ENCODE measurements at regions not wholly inside any gene's neighbourhood (a gene's known extent, or its start where the extent isn't known, plus 50 kb on each side); places are given as distances from the start of the nearest gene placed in this dataset.
"Not testable (repeated sequence)": the region's sequence is repeated elsewhere in the genome, so short reads cannot be mapped to it uniquely, and the experiment has no call there.

DNA sequence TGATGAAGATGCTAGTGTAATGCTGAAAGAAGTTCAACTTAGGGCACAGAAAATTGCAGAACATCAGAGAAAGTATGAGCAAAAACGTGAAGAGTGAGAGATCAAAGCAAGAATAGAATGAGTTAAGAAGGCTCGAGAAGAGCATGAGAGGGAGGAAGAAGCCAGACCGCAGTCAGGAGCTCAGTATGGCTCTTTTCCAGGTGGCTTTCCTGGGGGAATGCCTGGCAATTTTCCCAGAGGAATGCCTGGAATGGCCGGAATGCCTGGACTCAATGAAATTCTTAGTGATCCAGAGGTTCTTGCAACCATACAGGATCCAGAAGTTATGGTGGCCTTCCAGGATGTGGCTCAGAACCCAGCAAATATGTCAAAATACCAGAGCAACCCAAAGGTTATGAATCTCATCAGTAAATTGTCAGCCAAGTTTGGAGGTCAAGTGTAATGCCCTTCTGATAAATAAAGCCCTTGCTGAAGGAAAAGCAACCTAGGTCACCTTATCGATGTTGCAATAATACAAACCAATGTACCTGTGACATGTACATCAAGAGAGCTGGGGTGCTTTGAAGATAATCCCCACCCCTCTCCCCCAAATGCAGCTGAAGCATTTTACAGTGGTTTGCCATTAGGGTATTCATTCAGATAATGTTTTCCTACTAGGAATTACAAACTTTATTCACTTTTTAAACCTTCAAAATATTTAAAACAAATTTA lies 277.9 kb downstream of the LPIN1 start:
- not testable (repeated sequence) for DNase-seq (ENCODE audit: low read depth in 2 of 2)

DNA sequence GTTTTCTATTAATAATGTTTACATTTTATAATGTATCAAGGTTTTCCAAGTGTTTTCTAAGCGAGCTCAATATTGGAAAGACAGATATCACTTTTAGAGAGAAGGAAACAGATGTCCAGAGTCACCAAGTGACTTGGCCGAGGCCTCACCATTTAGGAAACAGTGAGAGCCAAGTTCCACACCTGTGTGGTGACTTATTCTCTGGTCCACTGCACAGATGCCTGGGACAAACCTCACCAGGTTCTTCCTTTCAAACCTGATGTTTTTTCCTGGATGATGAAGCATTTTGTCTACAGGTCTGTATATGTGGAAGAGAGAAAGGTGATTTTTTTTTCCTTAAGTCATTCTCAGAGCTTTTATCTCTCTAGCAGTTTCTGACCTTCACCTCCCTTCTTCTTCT lies 280.7 kb downstream of the LPIN1 start:
- DNase-seq (ENCODE audit: low read depth in 2 of 2): no peak

DNA sequence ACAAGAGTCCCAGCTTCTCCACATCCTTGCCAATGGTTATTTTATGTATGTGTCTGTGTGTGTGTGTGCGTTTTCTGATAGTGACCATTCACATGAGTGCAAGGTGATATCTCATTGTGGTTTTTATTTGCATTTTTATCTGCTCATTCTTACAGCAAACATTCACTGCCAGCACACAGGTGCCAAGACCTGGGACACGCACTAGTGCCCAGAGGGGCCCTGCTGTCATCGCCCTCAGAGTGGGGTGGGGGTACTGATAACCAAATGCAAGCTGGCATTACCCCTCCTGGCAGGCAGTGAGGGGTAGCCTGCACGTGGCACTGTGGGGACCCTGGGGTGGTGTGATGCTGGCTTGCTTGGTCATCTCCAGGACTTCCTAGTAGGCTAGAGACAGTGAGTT lies 285.4 kb downstream of the LPIN1 start:
- no peak for DNase-seq (ENCODE audit: low read depth in 2 of 2)

DNA sequence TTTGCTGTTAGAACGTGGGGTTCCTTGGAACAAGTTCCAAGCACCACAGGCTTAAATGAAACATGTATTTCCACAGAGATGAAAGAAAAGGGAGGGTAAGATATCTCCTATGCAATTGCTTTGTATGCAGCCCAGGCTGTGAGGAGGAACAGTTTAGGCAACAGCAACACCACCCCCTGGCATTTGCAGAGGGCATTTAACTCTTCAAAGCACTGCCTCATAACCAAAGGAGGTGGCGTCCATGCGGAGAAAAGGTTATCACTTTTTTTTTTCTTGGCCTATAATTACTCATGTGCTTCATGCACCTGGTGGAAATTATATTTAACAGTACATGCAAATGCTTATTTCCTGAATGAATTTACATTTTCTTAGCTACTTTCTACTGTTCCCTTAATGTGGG lies 286.0 kb downstream of the LPIN1 start:
- DNase-seq (ENCODE audit: low read depth in 2 of 2): no peak

DNA sequence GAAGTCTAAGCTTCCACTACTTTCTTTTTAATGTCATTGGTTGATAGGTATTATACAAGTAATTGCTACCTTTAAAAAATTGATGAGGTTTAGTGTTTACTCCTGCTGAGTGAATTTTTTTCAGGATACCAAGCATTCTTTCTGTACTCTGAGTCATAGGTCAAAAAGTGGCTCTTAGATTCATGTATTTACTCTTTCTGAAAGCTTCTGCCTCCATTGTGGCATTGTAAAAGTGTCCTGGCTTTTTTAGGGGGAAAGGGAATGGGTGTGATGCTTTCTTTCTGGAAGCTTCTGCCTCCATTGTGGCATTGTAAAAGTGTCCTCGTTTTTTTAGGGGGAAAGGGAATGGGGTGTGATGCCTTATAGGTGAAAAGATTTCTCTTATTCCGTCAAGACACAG lies 286.5 kb downstream of the LPIN1 start:
- DNase-seq (ENCODE audit: low read depth in 2 of 2): no peak

DNA sequence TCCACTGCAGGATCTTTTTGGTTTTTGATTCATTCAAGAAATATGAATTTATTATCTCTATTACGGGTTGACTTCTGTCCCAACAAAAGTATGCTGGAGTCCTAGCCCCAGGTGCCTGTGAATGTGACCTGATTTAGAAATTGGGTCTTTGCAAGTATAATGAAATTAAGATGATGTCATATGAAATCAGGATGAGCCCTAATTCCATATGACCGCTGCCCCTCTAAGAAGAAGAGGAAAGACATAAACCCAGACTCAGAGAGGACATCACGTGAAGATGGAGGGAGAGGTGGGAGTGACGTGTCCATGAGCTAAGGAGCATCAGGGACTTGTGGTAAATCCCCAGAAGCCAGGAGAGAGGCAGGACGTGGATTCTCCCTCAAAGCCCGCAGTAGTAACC lies 287.1 kb downstream of the LPIN1 start:
- no peak for DNase-seq (ENCODE audit: low read depth in 2 of 2)

DNA sequence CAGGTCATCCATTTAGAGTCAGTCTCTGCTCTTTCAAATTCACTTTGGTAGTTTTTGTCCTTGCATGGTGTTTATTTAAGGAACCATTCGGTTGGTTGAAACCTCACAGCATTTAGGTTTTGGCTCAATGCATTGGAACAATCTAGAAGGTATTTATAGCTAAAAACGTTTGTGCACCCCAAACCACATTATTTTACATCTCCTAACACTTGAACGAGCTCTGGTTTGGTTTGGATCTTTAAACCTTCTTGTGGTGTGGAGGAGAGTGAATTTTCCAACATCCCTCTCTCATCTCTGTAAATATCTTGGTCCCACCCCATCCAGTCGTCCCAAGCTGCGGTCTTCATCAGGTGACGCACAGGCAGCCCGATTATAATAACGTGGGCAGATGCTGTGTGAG lies 287.9 kb downstream of the LPIN1 start:
- DNase-seq (ENCODE audit: low read depth in 2 of 2): no peak

DNA sequence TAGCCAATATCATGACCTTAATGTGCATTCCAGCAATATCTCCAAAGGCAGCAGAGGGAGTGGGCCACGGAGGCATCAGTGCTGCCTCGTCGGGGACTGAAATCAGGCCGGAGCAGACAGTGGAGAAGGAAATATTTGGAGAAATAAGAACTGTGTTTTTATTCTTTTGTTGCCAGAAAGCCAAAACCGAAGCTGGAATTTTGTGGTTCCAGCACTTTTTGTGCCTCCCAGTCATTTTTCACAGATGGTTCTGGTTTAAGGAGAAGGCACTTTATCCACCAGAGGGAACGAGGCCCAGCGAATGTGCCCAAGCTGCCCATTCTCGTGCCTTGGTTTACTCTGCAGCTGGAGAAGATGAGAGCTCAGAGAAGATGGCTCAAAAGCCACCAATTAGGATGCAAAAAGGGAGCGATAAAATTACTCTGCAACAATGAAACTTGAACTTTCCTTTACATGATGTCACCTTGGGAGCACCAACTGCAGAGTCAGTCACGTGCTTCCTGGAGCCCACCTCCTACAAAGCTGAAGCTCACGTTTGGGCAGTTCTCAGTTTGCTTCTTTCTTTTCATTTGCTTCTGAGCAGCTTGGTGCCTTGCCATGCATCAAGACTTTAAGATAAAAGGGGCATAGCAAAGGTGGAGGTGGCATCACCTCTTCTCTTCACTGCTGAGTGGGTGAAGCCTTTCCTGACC lies 288.7 kb downstream of the LPIN1 start:
- no peak for DNase-seq (ENCODE audit: low read depth in 2 of 2)

DNA sequence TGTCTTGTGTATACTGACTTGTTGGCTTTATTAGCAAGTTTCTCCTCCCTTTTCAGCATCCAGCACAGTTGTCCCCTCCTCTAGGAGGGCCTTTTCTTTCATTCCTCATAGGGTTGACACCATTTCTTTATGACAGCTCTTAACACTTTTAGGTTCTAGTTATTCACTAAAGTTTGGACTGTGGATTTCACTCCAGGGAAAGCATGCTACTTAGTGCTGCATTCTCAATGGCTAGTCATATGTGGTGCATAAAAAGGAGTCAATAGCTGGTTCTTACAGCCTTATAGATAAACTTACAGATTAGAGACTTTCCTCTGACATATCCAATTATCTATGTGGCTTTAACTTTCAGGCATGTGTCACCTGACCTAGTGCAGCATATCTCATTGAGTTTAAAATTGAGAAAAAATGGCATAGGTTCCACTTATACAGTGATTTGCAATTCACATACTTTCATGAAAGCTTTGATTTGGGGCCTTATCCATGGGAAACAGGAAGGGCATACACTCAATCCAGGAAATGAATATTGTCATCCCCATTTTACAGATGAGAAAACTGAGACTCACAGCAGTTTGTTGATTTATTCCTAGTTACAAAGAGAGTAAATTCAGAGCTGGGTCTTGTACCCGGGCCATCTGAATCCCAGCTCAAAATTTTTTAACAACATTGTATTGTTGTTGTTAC lies 289.7 kb downstream of the LPIN1 start:
- DNase-seq (ENCODE audit: low read depth in 2 of 2): no peak

DNA sequence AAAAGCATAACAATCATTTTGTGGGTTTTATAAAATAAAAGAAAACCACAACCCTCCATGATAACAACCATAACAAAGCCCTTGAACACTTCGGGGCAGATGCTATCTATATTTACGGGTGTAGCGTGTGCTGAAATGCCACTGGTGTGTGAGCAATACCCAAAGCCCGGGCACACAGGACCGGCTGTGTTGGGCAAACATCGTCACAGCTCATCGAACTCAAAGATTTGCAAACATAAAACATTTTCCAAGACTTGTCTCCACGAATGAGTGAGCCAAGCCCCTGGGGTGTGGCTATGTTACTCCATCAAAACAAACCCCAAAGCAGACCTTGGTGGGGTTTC lies 290.2 kb downstream of the LPIN1 start:
- no peak for DNase-seq (ENCODE audit: low read depth in 2 of 2)

DNA sequence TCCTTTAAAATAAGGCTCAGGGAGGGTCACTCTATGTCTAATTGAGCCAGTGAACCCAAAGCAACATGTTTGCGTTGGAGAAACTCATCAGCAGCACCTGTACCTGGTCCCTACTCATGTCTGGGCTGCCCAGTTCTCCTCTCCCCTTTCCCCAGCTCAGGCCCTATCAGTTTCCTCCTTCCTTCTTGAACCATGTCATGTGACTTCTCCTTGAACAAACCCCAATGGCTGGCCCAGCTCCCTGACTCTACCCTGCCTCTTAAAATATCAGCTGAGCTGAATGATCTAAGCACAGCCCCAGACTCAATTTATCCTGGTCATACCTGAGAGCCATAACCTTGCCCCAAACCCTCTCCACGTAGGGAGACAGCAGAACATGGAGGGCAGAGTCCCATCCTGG lies 290.9 kb downstream of the LPIN1 start:
- no peak for DNase-seq (ENCODE audit: low read depth in 2 of 2)

DNA sequence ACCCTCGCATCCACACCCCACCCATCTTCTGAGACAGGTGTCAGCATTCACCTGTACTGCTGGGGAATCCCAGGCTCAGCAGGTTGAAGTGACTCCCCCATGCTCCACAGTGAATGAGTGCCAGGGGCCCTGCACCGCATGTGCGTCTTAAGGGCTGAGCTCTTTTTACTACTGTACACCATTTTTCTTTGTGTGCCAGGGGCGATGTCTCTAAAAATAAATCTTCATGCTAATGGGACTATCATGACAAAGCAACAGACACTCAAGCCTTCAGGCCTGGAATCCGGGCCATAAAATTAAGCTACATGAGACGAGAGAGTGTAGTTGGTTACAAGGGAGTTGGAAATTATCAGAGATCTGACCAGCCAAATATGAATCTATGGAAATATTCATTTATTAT lies 294.8 kb downstream of the LPIN1 start:
- no peak for DNase-seq (ENCODE audit: low read depth in 2 of 2)

DNA sequence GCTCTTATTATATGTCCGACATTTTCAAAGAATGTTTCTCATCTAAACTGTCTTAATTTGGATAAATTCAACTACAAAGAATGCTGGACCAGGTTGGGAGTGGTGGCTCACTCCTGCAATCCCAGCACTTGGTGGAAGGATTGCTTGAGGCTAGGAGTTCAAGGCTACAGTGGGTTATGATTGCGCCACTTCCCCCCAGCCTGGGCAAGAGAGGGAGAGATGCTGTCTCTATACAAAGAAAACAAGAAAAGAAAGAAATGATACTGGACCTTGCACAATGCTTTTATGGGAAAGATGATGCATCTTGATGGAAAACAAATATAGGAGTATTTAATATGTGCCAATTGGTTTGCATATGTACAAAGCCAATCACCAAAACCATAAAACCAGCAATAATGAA lies 296.7 kb downstream of the LPIN1 start:
- DNase-seq (ENCODE audit: low read depth in 2 of 2): no peak

DNA sequence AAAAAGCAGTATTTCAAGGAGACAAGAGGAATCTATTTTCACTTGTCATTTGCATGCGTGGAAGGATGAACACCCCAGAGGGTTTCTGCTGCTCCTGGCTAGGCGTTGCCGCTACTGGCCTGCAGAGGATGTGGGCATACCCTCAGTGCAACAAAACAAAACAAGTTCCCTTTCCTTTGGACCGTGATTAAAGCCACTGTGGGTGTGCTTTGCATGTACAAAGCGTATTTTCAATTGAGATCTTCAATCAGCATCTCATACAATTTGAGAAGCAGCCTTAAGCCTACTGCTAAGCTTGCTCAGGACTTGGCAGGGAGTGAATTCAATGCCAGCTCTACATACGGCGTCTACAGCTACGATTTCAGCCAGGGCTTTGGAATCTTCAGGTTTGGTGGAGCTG lies 298.4 kb downstream of the LPIN1 start:
- no peak for DNase-seq (ENCODE audit: low read depth in 2 of 2)

DNA sequence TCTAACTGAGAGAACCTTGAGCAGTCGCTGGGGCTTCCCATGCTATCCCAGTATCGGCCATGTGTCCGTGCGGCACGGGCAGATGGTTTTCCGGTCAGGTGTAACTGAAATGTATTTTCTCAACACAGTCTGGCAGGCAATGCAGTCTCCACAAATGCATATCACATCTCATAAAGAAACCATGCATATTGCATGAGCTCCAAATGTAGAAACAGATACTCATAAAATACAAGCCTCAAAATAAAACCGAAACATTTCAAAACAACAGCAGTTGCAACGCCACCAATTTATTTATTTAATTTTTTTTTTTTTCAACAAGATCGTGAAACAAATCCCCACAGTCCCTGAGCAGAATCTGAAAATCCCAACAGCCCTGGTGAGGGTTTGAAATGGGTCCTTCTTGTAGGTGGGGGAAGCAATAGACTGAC lies 299.4 kb downstream of the LPIN1 start:
- DNase-seq (ENCODE audit: low read depth in 2 of 2): no peak

DNA sequence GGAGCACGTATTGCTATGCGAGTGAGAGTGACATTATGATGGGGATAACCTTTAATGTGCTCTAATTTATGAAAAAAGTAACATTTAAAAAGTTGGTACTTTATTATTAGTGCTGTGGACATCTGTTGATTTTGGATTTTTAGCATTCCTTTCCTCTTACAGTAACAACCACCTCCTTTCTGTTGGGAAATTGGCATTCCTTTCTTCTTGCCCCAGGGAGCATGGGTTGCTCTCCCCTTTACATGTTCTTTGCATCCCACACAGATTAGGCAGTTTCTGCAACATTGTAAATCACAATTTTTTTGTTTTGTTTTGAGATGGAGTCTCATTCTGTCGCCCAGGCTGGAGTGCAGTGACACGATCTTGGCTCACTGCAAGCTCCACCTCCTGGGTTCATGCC lies 300.2 kb downstream of the LPIN1 start:
- no peak for DNase-seq (ENCODE audit: low read depth in 2 of 2)

DNA sequence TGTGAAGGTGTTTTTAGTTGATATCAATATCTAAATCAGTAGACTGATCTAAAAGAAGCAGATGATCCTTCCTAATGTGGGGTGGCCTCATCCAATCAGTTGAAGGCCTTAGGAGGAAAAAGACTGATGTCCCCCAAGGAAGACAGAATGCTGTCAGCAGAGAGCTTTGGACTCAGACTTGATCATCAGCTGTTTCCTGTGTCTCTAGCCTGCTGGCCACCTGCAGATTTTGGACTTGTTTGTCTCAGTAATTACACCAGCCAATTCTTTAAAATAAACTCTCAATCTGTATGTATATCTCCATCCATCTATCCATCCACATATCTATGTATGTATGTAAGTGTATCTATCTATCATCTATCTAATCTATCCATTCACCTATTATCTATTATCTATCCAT lies 301.3 kb downstream of the LPIN1 start:
- no peak for DNase-seq (ENCODE audit: low read depth in 2 of 2)

DNA sequence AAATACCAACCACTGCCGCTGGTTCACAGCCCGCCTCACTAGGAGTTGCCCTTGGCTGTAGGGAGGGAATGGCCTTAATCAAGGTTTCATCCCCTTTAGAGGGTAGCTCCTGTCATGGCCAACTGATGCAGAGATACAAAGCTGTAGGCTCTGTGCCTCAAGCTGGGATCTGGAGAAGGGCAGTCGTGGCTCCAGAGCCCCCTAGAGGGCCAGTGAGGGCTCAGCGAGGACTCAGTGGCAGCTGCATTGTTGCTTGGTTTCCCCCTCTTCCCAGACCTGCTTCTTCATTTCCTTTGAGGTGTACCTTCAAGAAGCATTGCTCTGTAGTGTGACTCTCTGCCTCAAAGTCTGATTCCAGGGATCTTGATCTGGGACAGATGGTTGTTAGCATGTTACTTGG lies 302.1 kb downstream of the LPIN1 start:
- no peak for DNase-seq (ENCODE audit: low read depth in 2 of 2)

DNA sequence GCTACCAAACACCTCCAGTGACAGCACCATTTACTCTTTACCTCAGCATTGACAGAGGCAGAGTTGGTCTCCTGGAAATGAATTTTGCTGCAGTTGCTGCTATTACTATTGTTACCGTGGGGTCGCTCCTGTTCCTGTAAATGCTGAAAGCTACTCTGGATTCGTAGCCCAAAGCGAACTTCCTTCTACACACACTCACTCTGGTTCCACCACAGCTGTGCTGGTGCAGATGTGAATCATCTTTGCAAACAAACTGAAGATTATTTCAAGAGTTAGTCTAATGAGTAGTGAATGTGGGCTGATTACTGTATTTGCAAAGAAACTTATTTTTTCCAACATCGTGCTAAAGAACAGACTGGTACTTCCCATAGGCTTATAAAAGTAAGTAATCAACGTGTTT lies 304.0 kb downstream of the LPIN1 start:
- no peak for DNase-seq (ENCODE audit: low read depth in 2 of 2)

DNA sequence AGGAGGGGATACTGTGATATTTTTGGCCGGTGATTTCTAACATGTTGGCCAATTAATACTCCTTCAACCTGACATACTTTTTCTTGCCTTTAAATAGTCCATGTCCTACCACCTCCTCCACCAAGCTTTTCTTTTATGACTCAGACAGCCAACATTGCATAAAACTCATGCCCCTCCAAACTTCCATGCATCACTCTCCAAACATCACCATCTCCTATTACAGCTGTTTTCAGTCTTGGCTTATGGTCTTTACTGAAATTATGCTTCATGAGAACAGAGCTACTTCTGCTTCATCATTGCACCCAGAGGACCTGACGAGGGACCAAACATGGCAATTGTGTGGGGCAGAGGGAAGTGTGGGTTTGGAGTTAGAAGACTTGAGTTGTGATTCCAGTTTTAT lies 305.4 kb downstream of the LPIN1 start:
- no peak for DNase-seq (ENCODE audit: low read depth in 2 of 2)

DNA sequence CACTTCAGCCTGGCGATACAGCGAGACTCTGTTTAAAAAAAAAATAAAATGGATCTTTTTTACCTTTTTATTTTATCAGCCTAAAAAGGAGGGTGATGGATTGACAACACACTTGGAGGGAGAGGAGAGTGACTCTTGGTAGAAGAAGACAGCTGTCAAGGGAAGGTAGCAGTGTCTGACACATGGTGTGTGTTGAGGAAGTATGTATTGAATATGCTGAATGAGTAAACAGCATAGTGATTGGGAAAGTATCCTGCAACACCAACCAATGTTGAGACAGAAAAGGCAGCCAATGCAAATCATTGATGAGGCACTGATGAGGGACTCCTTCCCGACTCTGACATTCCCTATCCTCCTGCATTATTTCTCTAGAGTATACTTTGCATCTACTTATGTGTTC lies 306.4 kb downstream of the LPIN1 start:
- no peak for DNase-seq (ENCODE audit: low read depth in 2 of 2)

DNA sequence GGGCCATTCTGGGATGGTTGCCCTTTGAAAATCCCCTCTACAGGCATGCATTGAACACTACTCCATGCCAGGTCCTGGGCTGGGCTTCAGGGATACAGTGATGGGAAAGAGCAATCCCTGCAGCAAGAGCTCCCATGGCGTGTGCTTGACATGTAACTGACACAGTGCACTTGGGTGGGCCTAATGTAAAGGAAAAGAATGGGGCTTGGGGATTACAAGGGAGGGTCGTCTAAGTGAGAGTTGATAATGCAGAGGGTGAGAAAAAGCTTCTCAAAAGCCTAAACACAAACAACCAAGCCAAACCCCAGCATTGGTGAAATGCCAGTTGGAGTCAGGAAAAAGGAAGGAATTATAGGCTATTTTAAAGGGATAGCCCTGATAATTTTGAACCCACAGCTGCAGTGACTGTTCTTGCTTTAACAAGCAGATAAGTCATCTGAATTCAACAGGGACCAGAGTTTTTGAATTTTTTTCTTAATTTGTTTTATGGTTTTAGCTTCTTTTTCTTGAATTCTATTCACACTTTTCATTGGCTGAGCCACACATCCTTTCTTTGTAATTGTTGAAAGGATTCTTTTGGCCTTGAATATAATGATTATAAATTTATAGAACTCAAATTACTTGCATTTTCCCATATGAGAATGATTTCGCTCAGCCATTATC lies 308.7 kb downstream of the LPIN1 start:
- DNase-seq (ENCODE audit: low read depth in 2 of 2): no peak
